ENCODE measurements at regions not wholly inside any gene's neighbourhood (a gene's known extent, or its start where the extent isn't known, plus 50 kb on each side); places are given as distances from the start of the nearest gene placed in this dataset.

GRCh38 chr1:182291584-182292192, 99.9 kb downstream of the GLUL start:
- FAIRE-seq: no peak
- no peak overlapping the region for H3K4me3 ChIP-seq

More at GRCh38 chr1:182291584-182292192, 99.9 kb downstream of the GLUL start:
- ATAC-seq (no peak), DNase-seq (ENCODE audit: extremely low read depth in 1 of 4, low spot score in 3 of 4) (no peak)
- POLR2A ChIA-PET: interaction anchor here (0.5 to 6.2 kb wide), 9 partner anchors 7 to 333 kb away, joined by 3 to 48 read pairs (median 4); no protein-coding TSS in a partner anchor
- H3K4me2 ChIP-seq (ENCODE audit: insufficient read depth, low read length): peak overlapping the region; percentile 26; the same call in 1 of the 2 replicates
- no peaks in the 10 kb centered on the region for H3K9me3 ChIP-seq (replicated peaks; ENCODE audit: control insufficient read depth, insufficient read depth, low read depth, low read length)
- in situ Hi-C loops (cut with MboI) (no loop called here), intact Hi-C loops (cut with micrococcal nuclease) (no loop called here)
- H3K27me3 ChIP-seq (ENCODE audit: control insufficient read depth in 2 of 2, insufficient read depth in 2 of 2, low read length in 2 of 2): no peaks in the 10 kb centered on the region
- peak overlapping the region in 1 of 2 experiments; percentile 12; a peak in 1 of 4 replicates for H3K9ac ChIP-seq (ENCODE audit: insufficient read depth in 1 of 2, low read depth in 2 of 2, low read length in 2 of 2)
- peaks cover 13 to 49% of the 10 kb centered on the region in 2 experiments for H3K4me1 ChIP-seq (replicated peaks in 1 of 2; ENCODE audit: control insufficient read depth in 2 of 2, insufficient read depth in 2 of 2, low read length in 2 of 2)
- peak overlapping the region; percentile 69 for H2AFZ ChIP-seq (ENCODE audit: low read depth, low read length)
- WGBS (ENCODE audit: insufficient coverage, low coverage, missing lambda C conversion rate): 65% methylated on average over 3 of the region's 3 CpGs
- H3K9me1 ChIP-seq (ENCODE audit: control insufficient read depth, insufficient read depth, low read length): no peaks in the 10 kb centered on the region
- no peaks in the 10 kb centered on the region for H4K20me1 ChIP-seq (replicated peaks; ENCODE audit: control insufficient read depth, insufficient read depth, low read length)
- H3K27ac ChIP-seq (ENCODE audit: extremely low read depth, low read depth, low read length): peak overlapping the region; percentile 33; the same call in 1 of the 3 replicates
- CTCF ChIA-PET (ENCODE audit: low intra/inter-chr PET ratio): no interaction called here
- H3K79me2 ChIP-seq (ENCODE audit: control insufficient read depth, insufficient read depth, low read length): no peaks in the 10 kb centered on the region
- H3K36me3 ChIP-seq (ENCODE audit: control insufficient read depth, insufficient read depth, low read length): no peaks in the 10 kb centered on the region
- TF ChIP-seq TOE1 (IDR thresholded peaks at IDR 0.05; ENCODE audit: borderline replicate concordance): peak; percentile 0; the same call in 1 of the 2 replicates
- TF ChIP-seq TOE1 (CRISPR knock-in tag; IDR thresholded peaks at IDR 0.05; ENCODE audit: borderline replicate concordance, low read depth): no peak
- 0 out of 2 replicates have a peak, but pooled peaks have one; percentile 40 for TF ChIP-seq ZNF778 (CRISPR knock-in tag; IDR thresholded peaks at IDR 0.05)
- 0 out of 2 replicates have a peak, but pooled peaks have one; percentile 7 for TF ChIP-seq ZNF589 (CRISPR knock-in tag; IDR thresholded peaks at IDR 0.05; ENCODE audit: low read depth)
- no peak for TF ChIP-seq PBX2 (CRISPR knock-in tag; IDR thresholded peaks at IDR 0.05; ENCODE audit: low read depth)
- TF ChIP-seq PBX2 (tag; conservative IDR thresholded peaks at IDR 0.05; ENCODE audit: low read depth): no peak
- TF ChIP-seq ATF6 (CRISPR knock-in tag; IDR thresholded peaks at IDR 0.05): 0 out of 2 replicates have a peak, but pooled peaks have one; percentile 35
- TF ChIP-seq ZNF644 (tag; IDR thresholded peaks at IDR 0.05; ENCODE audit: low read depth): peak; percentile 32; the same call in 1 of the 2 replicates
- TF ChIP-seq ETV5 (CRISPR knock-in tag; IDR thresholded peaks at IDR 0.05; ENCODE audit: low read depth): 0 out of 2 replicates have a peak, but pooled peaks have one; percentile 11
- 0 out of 2 replicates have a peak, but pooled peaks have one; percentile 6 for TF ChIP-seq RBFOX2 (IDR thresholded peaks at IDR 0.05; ENCODE audit: low read depth, low read length)
- TF ChIP-seq ZNF174 (CRISPR knock-in tag; IDR thresholded peaks at IDR 0.05): no peak
- TSS peak; percentile 82 for BruUV-seq (replicated peaks)

All from K562 (cell line).